MM.1S (cell line): ENCODE measurements at regions not wholly inside any gene's neighbourhood (a gene's known extent, or its start where the extent isn't known, plus 50 kb on each side); places are given as distances from the start of the nearest gene placed in this dataset.

Experiments
- EZH2 ChIP-seq: fragments of 300-600 bp; sonication (generic); optimal IDR thresholded peaks from 2 replicates; pipeline ENCODE3; 2017; ENCODE audit warnings: low read depth, mild to moderate bottlenecking, antibody characterized with exemption, low read length, mixed read lengths
- TF ChIP-seq, protein P1 (sequence below): fragments of 300-600 bp; sonication (generic); IDR thresholded peaks from 2 replicates; pipeline ENCODE4 v1.5.1; 2016; ENCODE audit warnings: antibody characterized with exemption, low read length, mixed read lengths

DNA sequence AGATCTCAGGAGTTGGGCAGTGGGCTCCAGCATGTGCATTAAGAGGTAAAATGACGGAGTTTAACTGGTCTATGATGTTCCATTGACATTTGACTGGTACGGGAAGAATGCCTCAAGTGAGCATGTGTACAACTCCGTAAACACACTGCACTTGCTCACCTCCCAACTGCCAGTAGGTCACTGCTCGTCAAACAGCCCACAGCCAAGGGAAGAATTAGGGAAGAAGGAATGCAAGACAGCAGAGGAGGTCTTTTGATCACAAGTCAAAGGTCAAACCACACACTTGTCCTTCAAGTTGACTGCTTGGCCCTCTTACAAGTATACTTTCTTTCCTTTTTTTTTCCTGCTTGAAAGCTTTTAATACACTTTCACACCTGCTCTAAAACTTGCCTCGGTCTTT lies 236.7 kb downstream of the B3GLCT start:
- no peak for TF ChIP-seq EZH2
- TF ChIP-seq, protein P1, sequence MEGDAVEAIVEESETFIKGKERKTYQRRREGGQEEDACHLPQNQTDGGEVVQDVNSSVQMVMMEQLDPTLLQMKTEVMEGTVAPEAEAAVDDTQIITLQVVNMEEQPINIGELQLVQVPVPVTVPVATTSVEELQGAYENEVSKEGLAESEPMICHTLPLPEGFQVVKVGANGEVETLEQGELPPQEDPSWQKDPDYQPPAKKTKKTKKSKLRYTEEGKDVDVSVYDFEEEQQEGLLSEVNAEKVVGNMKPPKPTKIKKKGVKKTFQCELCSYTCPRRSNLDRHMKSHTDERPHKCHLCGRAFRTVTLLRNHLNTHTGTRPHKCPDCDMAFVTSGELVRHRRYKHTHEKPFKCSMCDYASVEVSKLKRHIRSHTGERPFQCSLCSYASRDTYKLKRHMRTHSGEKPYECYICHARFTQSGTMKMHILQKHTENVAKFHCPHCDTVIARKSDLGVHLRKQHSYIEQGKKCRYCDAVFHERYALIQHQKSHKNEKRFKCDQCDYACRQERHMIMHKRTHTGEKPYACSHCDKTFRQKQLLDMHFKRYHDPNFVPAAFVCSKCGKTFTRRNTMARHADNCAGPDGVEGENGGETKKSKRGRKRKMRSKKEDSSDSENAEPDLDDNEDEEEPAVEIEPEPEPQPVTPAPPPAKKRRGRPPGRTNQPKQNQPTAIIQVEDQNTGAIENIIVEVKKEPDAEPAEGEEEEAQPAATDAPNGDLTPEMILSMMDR: no peak
